NCI-H1105 treated with DMSO at 0.1 percent for 48 hours (cell line): ENCODE measurements at regions not wholly inside any gene's neighbourhood (a gene's known extent, or its start where the extent isn't known, plus 50 kb on each side); places are given as distances from the start of the nearest gene placed in this dataset.

Source experiments
- DNase-seq: peaks from one replicate; lab custom pipeline; 2025; lab: John Stamatoyannopoulos, UW

DNA sequence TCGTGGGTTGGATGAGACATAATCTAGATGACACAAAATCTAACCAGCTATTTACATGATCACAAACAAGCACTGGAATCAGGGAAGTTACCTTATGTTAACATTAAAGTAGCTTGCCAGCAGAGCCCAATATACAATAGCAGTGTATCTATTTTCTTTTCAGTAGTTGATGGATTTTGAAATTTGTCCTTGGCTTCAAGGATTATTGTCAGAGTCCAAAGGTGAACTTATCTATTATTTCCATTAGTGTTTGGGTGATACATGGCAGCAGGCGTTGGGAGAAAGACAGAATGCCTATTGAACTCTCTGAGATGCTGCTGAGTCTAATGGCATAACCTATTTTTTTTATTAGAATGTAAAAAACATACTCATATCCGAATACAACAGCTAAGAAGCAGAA lies 223.2 kb upstream of the ACTBL2 start:
- no peak for DNase-seq

- no peak for DNase-seq
Observed at GRCh38 chr5:57703721-57704120, 221.1 kb upstream of the ACTBL2 start.

DNA sequence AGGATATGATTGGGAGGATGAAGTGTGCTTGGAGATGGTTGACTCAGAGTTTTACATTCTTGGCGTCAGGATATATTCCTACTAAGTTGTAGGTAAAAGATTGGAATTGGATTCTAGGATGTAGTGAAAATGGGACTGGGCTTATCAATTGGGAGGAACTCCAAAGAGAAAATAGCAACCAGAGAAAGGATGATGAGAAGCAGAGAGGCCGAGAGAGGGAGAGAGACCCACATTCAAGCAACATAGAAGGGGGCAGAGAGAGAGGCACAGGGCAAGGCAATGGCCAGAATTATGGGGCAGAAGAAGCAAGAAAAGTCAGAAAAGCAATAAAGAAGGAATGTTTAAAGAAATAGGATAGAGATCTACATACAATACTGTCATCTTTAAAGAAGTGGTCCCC lies 217.9 kb upstream of the ACTBL2 start:
- DNase-seq, result no peak

- DNase-seq, result no peak
Observed at GRCh38 chr5:57700072-57700471, 217.5 kb upstream of the ACTBL2 start.

DNA sequence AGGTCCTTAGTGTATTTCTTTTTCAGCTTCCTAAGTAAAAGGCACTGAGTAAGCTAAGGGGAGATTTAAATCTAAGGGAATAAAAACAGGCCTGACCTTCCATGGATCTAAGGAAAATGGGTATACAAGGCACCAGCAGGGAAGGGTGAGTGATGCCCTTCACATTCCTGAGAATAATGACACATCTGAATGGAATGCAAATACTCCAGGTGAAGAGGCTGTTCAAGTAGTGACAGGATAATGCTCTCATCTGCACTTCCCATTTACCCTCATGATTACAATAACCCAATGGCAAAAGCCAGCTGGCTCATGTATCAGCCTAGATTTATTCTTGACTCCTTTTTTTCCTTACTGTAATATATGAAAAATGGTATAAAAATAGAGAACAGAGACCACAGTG lies 216.2 kb upstream of the ACTBL2 start:
- peak; percentile 48 for DNase-seq

DNA sequence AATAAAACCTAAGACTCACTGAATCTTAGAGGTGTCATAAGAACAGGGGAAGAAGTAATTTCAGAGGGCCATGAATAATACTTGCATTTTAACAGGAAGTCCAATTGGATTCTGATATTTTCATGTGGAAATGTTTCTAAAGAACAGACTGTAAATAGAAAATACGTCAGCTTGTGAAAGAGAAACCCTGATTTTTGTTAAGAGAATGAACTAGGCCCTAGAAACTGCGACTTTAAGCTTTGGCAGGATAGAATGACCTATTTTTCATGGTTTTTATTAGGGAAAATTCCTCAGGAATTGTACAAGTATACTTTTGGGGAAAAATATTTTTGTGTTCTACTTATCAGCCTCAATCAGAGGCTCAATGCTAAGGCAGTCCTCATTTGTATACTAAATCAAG lies 215.5 kb upstream of the ACTBL2 start:
- DNase-seq, result no peak

GRCh38 chr5:57696825-57697570 lies 214.4 kb upstream of the ACTBL2 start:
- no peak for DNase-seq

GRCh38 chr5:57696389-57696769 lies 213.8 kb upstream of the ACTBL2 start:
- DNase-seq, result no peak

GRCh38 chr5:57695706-57696388 lies 213.2 kb upstream of the ACTBL2 start:
- no peak for DNase-seq

- no peak for DNase-seq
Observed at GRCh38 chr5:57695179-57695578, 212.6 kb upstream of the ACTBL2 start.

- no peak for DNase-seq
Observed at GRCh38 chr5:57693488-57694305, 211.1 kb upstream of the ACTBL2 start.

GRCh38 chr5:57692582-57693487 lies 210.2 kb upstream of the ACTBL2 start:
- no peak for DNase-seq

DNA sequence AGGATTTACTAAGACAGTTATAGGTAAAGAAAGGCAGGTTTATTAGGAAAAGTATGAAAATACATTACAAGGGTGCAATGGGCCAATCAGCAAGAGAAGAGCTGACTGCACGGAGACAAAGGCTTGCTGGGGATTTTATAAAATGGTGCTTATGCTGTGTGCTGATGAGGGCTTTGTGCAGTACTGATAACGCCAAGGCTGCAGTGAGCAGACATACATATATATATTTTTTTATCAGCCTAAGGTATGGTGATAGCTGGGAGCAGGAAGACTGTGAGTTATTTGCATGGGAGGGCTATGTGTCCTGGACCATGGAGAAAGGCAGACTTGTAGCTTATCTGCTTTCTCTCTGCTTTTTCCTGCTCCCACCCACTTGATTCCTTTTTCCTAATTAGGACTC lies 208.1 kb upstream of the ACTBL2 start:
- no peak for DNase-seq

DNA sequence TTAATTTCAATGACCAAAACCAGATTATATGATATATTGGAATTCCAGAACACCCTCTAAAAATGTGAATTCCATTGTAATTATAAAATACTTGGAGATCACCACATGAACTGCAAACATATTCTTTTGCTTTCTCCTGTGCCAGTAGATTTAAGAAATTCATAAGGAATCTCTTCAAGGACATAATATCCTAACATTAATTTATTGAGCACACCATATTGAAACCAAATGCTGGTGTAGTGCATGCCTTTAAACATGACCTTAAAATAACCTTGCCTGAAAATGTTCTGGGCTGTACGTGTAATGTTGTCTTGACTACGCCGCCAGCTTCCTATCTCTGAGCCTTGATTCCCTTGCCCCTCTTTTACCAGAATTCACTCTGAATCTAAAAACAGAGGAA lies 205.0 kb upstream of the ACTBL2 start:
- no peak for DNase-seq

DNA sequence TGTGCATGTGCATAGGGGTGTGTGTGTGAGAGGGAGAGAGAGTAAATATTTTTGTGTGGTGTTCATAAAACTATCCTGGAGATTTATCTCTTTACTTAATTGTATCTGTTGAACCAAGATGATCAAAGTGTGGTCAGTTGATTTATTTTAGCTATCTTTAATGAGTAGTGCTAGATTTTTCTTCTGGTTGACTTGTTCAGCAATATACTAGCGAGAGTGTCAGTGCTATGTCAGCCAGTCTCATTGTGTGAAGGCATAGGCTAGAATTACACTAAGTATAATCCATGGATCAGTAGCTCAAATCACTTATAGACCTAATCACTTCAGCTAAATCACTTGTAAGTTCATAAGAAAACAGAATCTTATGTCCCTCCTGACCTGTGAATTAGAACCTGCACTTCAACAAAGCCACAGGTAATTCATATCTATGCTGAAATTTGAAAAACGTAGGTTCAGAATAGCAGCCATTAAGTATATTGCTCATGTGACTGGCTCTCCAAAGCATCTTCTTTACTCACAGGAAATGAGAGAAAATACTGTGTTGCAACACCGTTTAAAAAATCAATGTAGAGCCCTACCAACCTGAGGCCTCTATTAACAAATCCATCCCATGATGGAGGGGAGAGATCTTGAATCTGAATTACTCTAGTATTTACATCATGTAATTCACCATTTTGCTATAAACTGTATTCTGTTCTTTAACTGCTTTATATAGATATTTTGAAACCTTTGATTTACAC lies 203.1 kb upstream of the ACTBL2 start:
- no peak for DNase-seq

GRCh38 chr5:57684299-57684702 lies 201.7 kb upstream of the ACTBL2 start:
- DNase-seq, result no peak

GRCh38 chr5:57683036-57683630 lies 200.5 kb upstream of the ACTBL2 start:
- DNase-seq, result no peak

DNA sequence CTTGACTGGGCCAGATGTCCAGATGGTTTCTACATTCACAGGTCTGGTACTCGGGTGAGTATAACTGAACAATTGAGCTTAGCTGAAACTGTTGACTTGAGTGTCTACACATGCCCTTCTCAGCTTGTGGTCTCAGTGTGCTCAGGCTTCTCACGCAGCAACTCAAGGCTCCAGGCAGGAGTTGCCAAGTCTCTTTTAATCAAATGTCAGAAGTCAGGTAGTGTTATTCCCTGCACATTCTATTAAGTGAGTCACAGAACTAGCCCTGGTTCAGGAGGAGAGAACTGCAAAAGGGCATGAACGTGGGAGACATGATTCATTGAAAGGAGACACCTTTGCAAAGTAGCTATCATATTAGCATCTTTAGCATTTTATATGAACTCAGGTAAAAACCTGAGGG lies 199.3 kb upstream of the ACTBL2 start:
- no peak for DNase-seq

DNA sequence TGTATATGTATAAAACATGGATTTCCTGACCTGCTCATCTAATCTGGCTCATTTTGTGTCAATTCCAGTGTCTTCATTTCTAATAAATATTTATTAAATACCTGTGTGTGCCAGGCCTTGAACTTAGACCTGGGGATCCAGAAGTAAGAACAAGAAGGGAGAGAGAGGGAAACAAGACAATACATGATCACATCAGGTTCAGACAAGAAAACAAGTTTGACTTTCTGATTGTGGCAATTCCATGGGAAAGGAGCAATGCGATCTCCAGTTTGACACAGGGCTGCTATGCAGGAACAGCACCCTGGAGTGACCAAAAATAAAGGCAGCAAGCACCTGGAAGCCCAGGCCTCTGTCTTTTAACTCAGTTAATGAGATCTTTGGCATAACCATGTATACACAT lies 198.1 kb upstream of the ACTBL2 start:
- DNase-seq, result no peak

- DNase-seq, result no peak
Observed at GRCh38 chr5:57677235-57677634, 194.6 kb upstream of the ACTBL2 start.
